ENCODE measurements at regions not wholly inside any gene's neighbourhood (a gene's known extent, or its start where the extent isn't known, plus 50 kb on each side); places are given as distances from the start of the nearest gene placed in this dataset.

DNA sequence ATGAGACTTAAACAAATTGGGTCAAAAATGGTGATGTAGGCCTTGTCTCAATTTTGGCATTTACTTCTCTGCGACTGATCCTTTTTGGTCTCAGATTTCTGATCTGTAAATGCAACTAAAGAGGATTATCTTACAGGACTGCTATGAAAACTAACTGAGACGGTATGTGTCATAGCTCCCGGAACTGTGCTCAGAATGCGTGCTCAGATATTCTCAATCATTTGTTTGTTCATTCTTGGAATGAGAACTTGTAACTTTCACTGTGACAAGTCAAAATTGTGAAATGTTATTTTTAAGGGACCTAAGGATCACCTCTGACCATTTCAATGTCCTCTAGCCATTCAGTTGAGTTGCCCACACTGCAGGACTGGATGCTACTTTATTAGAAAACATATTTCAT, 498.2 kb upstream of the PIK3C3 start:
- Mint-ChIP-seq H3K9me3 (ENCODE audit: unreplicated experiment) (no peaks in the 10 kb centered on the region), H3K27me3 (ENCODE audit: insufficient read depth, unreplicated experiment) (peaks cover 39% of the 10 kb centered on the region), H3K36me3 (ENCODE audit: insufficient read depth, unreplicated experiment) (no peaks in the 10 kb centered on the region), H3K27ac (ENCODE audit: low read depth, unreplicated experiment) (no peak overlapping the region), H3K4me3 (ENCODE audit: unreplicated experiment) (no peak overlapping the region), H3K4me1 (ENCODE audit: insufficient read depth, unreplicated experiment) (no peaks in the 10 kb centered on the region)
- BruUV-seq (replicated peaks), result no TSS peak
- POLR2A ChIA-PET, result no interaction called here
- CTCF ChIA-PET, result no interaction called here
- intact Hi-C loops (cut with micrococcal nuclease), result no loop called here
- TF ChIP-seq, protein P1, sequence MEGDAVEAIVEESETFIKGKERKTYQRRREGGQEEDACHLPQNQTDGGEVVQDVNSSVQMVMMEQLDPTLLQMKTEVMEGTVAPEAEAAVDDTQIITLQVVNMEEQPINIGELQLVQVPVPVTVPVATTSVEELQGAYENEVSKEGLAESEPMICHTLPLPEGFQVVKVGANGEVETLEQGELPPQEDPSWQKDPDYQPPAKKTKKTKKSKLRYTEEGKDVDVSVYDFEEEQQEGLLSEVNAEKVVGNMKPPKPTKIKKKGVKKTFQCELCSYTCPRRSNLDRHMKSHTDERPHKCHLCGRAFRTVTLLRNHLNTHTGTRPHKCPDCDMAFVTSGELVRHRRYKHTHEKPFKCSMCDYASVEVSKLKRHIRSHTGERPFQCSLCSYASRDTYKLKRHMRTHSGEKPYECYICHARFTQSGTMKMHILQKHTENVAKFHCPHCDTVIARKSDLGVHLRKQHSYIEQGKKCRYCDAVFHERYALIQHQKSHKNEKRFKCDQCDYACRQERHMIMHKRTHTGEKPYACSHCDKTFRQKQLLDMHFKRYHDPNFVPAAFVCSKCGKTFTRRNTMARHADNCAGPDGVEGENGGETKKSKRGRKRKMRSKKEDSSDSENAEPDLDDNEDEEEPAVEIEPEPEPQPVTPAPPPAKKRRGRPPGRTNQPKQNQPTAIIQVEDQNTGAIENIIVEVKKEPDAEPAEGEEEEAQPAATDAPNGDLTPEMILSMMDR (IDR thresholded peaks at IDR 0.05; ENCODE audit: unreplicated experiment), result no peak
- no peak for DNase-seq (ENCODE audit: unreplicated experiment)

DNA sequence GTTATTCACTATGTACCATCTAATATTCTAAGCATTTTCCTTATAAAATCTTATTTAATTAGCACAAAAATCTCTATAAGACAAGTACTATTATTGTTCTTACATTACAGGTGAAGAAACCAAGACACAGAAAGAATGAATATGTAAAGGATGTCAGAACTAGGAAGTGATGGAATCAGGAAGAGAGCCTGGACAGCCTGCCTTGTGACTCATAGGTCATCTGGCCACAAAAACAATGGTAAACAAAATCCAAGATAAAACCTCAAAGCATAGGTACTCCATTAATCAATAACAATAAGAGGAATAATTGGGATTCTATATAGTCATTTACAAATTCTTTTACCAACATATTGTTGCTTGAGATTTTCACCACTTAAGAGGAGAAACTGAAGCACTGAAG, 505.4 kb upstream of the PIK3C3 start:
- Mint-ChIP-seq H3K27me3 (ENCODE audit: insufficient read depth, unreplicated experiment) (no peaks in the 10 kb centered on the region), H3K27ac (ENCODE audit: low read depth, unreplicated experiment) (no peak overlapping the region), H3K4me1 (ENCODE audit: insufficient read depth, unreplicated experiment) (peaks cover 6% of the 10 kb centered on the region), H3K9me3 (ENCODE audit: unreplicated experiment) (peaks cover 7% of the 10 kb centered on the region), H3K4me3 (ENCODE audit: unreplicated experiment) (no peak overlapping the region), H3K36me3 (ENCODE audit: insufficient read depth, unreplicated experiment) (no peaks in the 10 kb centered on the region)
- ChIA-PET POLR2A (interaction anchor here (0.6 kb wide), 1 partner anchor 335 kb away, joined by 3 read pairs; no protein-coding TSS in a partner anchor), CTCF (interaction anchor here (0.6 kb wide), 1 partner anchor 850 kb away, joined by 3 read pairs; no protein-coding TSS in a partner anchor)
- BruUV-seq (replicated peaks), result no TSS peak
- intact Hi-C loops (cut with micrococcal nuclease), result no loop called here
- DNase-seq (ENCODE audit: unreplicated experiment), result no peak
- TF ChIP-seq, protein P1 (IDR thresholded peaks at IDR 0.05; ENCODE audit: unreplicated experiment), result no peak

DNA sequence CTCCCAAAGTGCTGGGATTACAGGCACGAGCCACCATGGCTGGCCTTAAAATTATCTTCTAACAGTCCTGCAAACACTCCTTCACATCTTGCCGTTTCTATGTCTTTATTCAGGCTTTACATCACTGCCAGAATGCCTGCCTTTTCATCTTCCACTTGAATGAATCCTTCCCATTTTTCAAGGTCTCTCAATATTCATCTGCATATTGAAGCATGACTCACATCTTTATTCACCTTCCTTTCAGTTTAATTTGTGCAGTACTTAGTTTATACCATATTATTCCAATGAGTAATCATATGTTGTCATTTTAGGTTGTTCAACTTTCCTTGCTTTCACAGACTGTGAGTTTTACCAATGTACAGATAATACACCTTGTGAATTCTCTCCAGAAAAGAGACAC, 510.1 kb upstream of the PIK3C3 start:
- H3K4me3 Mint-ChIP-seq (ENCODE audit: unreplicated experiment), result no peak overlapping the region
- no peaks in the 10 kb centered on the region for H3K36me3 Mint-ChIP-seq (ENCODE audit: insufficient read depth, unreplicated experiment)
- BruUV-seq (replicated peaks), result no TSS peak
- no peak for DNase-seq (ENCODE audit: unreplicated experiment)
- intact Hi-C loops (cut with micrococcal nuclease), result no loop called here
- peaks cover 6% of the 10 kb centered on the region for H3K4me1 Mint-ChIP-seq (ENCODE audit: insufficient read depth, unreplicated experiment)
- peaks cover 5% of the 10 kb centered on the region for H3K9me3 Mint-ChIP-seq (ENCODE audit: unreplicated experiment)
- ChIA-PET CTCF (no interaction called here), POLR2A (no interaction called here)
- TF ChIP-seq, protein P1 (IDR thresholded peaks at IDR 0.05; ENCODE audit: unreplicated experiment), result no peak
- no peak overlapping the region for H3K27ac Mint-ChIP-seq (ENCODE audit: low read depth, unreplicated experiment)
- no peaks in the 10 kb centered on the region for H3K27me3 Mint-ChIP-seq (ENCODE audit: insufficient read depth, unreplicated experiment)

DNA sequence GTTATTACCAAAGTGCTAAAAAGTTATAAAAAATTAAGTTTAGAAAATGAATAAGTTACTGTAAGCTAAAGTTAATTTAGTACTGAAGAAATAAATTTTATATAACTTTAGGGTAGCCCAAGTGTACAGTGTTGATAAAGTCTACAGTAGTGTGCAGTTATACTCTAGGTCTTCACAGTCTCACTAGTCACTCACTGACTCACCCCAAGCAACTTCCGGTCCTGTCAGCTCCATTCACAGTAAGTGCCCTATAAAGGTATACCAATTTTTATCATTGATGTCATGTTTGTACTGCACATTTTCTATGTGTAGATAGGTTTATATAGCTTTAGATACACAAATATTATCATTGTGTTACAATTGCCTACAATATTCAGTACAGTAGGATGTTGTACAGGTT, 518.3 kb upstream of the PIK3C3 start:
- no peaks in the 10 kb centered on the region for H3K36me3 Mint-ChIP-seq (ENCODE audit: insufficient read depth, unreplicated experiment)
- no peaks in the 10 kb centered on the region for H3K4me1 Mint-ChIP-seq (ENCODE audit: insufficient read depth, unreplicated experiment)
- H3K27me3 Mint-ChIP-seq (ENCODE audit: insufficient read depth, unreplicated experiment), result no peaks in the 10 kb centered on the region
- intact Hi-C loops (cut with micrococcal nuclease), result no loop called here
- H3K27ac Mint-ChIP-seq (ENCODE audit: low read depth, unreplicated experiment), result no peak overlapping the region
- TF ChIP-seq, protein P1 (IDR thresholded peaks at IDR 0.05; ENCODE audit: unreplicated experiment), result no peak
- peaks cover 9% of the 10 kb centered on the region for H3K9me3 Mint-ChIP-seq (ENCODE audit: unreplicated experiment)
- CTCF ChIA-PET, result interaction anchor here (0.6 to 1.3 kb wide), 3 partner anchors 9 to 1973 kb away, joined by 3 read pairs; no protein-coding TSS in a partner anchor
- H3K4me3 Mint-ChIP-seq (ENCODE audit: unreplicated experiment), result no peak overlapping the region
- DNase-seq (ENCODE audit: unreplicated experiment), result peak; percentile 44
- POLR2A ChIA-PET, result no interaction called here
- no TSS peak for BruUV-seq (replicated peaks)

Measured in MCF 10A (cell line).